Activated T-cell treated with anti-CD3 and anti-CD28 coated beads for 24 hours (primary cell): ENCODE measurements at regions not wholly inside any gene's neighbourhood (a gene's known extent, or its start where the extent isn't known, plus 50 kb on each side); places are given as distances from the start of the nearest gene placed in this dataset.

Experiments used
- DNase-seq: peaks from one replicate; pipeline ENCODE4 v3.0.0-alpha.2; 2020; ENCODE audit warnings: low read depth

DNA sequence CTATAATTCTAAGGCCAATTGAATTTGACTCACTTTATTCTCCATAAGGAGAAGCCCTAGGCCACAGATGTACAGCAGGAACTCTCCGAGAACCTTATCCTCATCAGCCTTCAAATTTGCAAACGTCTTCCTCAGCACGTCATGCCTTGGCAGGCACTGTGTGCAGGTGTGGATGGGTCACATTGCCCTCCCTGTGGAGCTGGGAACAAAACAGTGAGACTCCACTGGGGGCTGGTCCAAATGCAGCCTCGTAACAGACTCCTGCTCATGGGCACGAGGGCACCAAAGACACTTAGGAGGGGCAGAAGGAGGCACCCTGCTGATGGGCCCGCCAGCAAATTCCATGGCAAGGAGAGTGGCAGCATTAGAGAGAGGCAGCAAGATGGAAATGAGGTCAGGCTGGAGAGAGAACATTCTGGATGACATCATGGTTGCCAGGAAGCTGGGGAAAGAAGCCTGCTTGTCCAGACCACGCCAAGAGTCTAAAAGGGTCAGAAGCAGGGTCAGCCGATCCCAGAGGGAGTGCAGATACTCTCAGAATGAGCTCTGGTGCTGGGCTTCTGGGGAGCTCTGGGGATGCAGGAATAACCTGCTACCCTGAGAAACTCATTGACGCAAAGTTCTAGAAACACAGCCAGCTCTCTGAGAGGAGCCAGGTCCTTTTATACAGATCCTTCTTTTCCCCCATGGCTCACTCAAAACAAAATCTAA is 242.2 kb downstream of the B3GLCT start:
- DNase-seq, result no peak

DNA sequence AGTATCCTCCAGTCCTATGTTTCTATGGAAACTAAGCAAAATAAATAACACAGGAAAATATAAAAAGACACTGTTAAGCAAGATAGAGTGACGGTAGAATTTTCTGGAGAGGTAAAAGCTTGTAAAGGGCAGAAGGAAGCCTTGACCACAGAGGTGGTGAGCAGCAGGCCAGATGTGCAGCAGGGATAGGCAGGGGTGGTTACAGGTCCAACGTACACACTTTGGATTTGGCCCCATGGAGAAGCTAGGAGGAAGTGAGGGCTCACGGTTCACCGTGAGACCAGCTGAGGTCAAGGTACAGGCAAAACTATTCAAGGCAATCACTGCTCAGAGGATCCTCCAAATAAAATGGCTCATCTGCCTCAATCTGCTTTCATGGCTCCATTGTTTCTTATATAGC is 242.8 kb downstream of the B3GLCT start:
- no peak for DNase-seq

DNA sequence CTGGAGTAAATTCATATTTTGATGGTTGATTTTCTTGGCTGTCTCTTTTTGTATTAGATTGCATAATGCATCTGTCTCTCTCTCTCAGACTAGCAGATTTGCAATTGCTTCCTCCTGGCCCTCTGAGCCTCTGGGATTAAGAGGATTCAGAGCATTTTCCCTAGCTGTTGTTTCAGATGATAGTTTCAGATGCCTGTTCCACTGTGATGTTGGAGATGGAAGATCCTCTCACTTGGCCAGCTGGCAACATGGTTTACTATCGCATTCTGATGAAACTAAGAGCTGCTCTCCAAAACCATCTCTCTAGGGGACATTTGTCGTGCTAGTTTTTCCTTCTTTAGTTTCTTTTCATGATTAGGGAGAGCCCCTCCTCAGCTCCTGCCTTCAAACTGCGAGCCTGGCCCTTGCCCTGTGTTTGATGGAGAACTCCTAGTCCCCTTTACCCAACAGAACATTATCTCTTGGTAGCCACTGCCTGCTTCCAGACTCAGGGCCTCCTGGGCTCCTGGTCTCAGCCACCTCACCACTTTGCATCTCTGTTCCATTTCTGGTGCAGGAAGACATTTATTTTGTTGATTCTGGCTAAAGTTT is 244.6 kb downstream of the B3GLCT start:
- DNase-seq, result no peak

DNA sequence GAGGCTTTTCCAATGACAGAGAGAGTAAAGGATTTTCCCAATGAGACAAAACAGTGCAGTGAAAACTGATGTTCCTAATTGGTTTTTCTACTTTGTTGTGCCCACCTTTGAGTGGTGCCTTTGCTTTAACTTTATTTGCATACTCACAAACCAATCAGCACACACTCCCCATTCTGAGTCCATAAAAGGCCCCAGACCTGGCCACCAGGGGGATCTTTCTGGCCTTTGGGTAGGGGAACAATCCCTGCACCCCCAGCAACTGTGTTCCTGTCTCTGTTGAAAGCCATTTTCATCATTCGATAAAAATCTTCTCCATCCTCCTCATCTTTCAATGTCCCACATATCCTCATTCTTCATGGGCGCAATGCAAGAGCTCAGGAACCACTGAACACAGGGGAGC is 252.8 kb downstream of the B3GLCT start:
- DNase-seq, result no peak

DNA sequence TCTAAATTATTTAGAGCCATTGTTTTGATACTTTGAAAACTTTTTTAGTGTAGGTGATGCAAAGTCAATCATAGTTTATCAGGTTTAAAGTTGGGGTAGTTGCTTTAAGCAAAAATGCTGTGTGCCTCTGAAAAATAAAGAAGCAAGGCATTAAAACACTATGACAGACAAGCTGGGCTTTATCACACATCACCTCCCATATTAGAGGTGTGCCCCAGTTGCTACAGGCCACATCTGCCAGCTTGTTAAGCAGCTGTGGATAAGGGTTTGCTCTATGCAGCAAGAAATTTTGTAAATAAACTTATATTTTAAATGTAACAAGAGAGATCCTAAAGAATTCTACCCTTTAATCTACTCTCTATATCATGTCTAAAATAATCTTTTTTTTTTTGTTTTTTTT is 255.8 kb downstream of the B3GLCT start:
- no peak for DNase-seq

DNA sequence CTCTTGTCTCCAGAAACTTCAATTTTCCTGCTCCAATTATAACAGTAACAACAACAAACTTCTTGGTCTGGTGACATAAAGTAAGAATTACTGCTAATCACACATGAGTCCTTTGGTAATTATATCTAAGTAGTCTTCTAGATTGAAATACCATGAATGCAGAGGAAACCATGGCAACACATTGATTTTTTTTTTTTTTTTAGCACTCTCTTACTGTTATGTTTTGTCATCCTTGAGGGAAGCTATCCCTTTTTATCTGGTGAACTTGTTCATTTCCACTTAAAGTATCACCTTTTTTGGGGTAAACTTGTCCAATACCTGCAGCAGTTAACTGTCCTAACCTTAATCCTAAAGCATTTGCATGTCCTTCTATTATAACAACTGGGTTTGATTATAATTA is 256.3 kb downstream of the B3GLCT start:
- DNase-seq, result no peak

DNA sequence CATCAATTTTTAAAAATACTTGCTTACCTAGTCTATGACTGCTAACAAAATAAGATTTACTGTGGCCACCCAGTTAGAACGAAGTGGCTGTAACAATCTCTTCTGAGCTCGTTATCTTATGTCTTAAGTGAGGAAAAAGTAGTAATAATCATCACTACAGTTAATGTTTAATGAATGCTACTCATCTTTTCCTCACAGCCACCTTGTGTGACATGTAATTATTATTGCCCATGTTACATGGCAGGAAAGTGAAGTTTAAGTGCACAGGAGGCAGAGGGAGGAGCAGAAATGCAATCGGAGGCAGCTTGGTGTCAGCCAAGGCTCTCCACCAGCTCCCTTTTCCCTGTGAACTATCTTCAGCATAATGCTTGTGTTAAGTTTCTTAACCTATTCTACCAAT is 260.3 kb downstream of the B3GLCT start:
- DNase-seq, result no peak

DNA sequence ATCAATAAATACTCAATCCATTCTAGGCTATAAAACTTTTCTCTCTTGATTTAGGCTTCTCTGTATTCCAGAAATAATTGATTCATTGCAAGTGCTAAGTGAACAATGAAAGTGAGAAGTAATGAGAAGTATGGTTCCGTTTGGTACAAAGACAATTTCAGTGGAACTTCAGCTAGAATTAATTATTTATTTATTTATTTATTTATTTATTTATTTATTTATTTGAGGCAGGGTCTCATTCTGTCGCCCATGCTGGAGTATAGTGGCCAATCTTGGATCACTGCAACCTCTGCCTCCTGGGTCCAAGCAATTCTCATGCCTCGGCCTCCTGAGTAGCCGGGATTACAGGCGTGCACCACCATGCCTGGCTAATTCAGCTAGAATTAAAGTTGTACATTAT is 262.1 kb downstream of the B3GLCT start:
- DNase-seq, result no peak

DNA sequence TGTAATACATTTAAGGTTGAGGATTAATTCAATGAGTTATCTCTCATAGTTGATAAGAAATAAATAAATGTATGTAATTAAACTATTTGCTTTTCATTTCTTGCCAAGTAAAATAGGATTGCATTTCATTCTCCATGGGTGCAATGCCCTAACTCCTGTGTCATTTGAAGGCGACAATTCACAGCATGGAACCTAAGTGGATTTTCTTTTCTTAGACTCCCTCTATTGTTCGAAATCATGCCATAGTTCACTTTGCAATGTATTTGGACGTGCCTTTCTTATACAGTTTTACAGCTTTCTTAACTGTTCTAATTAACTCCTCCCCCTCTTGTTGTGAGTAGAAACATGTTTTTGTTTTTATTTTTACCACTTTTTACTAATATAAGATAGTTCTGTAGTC is 263.0 kb downstream of the B3GLCT start:
- no peak for DNase-seq

DNA sequence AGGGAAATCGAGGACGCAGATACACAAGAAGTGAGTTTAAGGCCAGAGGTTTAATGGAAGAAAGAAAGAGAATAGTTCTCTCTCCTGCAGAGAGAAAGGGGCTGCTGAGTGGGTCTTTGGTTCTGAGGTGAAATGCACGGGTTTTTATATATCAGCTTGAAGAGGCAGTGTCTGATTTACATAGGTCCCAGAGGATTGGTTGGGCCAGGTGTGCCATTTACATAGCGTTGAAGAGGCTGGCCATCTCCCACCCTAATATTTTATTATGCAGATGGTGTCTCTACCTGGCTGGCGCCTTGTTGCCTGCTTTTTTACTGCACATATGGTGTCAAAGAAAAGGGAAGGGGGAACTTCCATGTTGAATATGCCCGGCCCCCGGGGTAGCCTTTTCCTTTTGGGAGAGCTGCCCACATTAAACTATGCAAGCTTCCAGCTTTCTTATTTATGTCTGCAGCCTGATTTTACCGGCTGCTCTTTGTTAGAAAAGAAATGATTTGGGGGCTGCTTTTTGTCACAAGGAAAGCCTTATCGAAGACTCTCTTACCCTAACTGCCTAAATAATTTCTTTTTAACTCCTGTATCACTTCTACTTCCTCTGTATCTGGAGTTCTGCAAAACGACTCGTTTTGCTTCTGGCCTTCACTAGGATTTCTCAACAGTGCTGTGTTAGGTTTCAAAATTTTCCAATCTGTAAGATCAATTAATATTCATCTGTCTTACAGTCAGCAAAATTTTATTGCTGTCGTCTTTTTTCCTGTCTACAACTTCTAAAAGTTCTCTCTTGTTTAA is 268.5 kb downstream of the B3GLCT start:
- no peak for DNase-seq

DNA sequence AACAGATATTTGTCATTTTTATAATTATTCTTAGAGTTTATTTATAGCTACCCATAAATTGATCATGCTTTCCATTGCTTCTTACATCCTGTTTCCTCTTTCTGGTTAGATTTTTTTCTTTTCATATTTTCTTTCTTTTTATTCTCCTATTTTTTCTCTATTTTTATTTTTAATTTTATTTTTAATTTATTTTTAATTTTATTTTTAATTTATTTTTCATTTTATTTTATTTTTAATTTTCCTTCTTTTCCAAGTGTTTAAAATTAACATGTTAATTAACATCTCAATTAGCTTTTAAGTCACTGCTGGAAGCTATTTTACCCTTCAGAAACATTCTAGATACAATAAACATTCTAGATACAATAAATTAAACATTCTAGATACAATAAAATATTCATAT is 269.6 kb downstream of the B3GLCT start:
- no peak for DNase-seq

DNA sequence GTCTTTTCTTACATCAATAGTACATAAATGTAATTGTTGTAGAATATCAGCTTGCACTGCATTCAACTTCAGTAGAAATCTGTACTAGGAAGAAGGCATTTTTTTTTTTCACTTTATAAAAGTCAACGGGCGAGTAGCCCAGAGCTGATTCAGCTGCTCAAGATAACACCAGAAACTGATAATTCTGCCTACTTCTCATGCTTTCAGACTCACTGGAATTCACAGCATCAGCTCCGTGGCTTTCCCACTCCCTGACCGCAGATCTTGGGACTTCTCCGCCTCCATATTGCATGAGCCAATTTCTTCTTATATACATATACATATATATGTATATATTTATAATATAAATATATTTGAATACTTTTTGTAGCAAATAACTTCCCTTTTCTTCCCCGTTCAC is 263.1 kb upstream of the RXFP2 start:
- DNase-seq, result no peak

DNA sequence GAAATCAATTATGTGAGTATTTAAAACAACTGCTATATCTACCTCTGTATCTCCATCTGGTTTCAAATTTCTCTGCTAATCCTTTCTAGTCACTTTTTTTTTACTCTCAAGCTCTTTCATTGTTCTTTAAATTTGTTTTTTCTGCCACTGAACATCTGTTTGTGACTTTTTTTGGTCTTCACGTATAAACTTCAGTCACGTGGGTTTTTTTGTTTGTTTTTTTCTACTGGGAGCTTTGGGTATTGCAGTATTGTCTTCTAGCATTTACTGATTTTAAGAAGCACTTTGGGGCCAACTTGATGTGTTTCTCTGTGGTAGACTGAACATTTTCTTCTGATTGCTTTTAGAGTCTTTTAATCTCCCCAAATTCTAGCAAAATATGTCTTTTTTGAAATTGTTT is 262.6 kb upstream of the RXFP2 start:
- no peak for DNase-seq

DNA sequence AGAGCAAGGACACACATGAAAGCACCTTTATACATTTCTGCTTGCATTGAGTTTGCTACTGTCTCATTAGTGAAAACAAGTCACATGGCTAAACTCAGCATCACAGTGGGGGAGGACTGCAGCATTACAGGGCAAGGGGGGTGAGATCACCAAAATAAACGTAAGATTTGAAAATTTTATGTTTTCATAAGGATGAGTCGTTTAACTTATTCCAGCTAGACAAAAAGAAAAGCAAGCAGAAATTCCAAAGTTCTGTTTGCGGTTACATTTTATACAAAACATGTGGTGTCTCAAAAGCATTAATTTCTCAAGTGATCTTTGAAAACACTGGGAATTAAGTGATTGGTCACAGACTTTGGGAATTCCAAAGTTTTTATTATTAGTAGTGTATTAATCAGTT is 261.4 kb upstream of the RXFP2 start:
- DNase-seq, result no peak

DNA sequence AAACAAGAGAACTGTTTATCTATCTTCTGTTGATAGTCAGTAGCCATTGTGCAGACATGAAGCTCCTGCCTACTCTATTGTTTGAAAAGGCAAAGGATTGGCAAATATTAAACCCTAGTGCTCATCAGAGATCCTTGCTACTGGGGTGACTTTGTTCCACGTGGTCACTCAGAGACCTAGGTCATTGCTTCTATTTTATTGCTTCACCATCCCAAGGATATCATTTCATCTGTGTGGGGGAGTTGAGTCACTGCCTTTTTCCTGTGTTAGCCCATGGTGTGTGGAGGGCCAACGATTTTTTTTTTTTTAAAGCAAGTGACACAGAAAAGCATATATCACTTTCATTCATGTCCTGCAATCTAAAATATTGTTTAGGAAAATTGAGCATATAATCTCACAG is 254.1 kb upstream of the RXFP2 start:
- no peak for DNase-seq

DNA sequence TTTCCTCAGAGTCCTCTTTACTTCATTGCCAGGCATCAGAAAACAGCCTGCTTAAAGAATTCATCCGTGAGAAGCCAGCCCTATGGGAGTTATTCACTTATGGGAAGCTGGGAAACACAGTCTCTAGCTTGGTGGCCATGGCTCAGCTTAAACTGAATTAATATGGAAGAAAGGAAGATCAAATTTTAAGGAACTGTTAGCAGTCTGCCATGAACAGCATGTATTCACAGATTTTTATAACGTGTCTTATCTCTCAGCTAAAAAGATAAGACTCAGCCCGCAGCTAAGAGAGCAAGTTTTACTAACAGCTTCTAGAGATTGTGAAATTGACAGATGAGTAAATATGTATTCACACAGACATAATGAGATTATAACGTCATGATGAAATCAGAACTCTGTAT is 253.7 kb upstream of the RXFP2 start:
- DNase-seq, result no peak

DNA sequence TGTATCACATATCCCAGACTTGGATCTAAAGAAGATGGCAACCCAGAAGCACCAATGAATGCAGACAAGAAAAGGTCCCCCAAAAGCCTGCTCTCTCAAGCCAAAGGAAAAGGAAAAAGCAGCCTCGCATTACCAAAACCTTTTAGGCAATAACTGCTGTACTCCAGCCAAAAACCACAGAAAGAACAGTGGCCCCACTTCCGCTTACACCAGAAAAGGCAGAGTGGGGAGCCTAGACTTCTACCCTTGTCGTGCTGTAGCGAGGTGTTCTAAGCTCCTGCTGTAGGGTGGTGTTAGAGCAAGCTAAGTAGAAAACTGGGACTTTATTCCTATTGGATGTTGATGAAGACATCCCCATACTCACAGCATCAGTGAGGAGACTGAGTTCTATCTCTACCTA is 244.0 kb upstream of the RXFP2 start:
- no peak for DNase-seq

DNA sequence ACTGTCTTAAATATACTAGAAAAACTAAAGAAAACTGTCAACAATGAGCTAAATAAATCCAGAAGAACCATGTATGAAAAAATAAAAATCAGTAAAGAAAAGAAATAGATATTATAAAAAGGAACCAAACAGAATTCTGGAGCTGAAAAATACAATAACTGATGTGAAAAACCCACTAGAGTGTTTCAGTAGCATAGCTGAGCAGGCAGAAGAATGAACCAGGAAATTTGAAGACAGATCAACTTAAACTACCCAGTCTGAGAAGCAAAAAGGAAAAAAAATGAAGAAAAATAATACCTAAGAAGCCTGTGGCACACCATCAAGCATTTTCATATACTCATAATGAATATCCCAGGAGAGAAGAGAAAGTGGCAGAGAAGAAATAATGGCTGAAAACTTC is 240.1 kb upstream of the RXFP2 start:
- DNase-seq, result no peak

DNA sequence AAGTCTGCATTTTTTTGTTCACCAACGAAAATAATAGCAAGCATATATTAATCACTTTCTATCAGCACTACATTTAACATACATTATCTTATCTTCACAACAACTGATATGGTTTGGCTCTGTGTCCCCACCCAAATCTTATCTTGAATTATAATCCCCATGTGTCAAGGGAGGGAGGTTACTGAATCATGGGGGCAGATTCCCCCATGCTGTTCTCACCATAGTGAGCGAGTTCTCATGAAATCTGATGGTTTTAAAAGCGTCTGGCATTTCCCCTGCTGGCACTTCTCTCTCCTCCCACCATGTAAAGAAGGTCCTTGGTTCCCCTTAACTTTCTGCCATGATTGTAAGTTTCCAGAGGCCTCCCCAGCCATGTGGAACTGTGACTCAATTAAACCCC is 235.7 kb upstream of the RXFP2 start:
- no peak for DNase-seq

DNA sequence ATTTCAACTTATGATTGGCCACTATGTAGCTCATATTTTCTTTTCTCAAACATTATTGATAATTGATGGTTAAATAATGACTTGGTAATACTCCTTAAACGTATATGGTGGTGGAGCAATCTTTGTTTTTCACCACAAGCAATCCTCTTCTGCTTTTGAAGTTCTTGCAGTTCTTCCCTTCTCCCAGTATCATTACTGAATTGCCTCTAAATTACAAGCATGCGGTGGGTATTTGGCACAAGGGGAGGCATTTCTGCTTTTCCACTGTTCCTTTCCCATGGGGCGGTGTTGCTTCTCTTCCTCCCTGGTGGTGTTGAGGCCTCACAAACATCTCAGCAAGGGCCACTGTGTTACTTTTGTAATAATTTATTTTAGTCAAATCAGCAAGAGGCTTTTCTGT is 234.4 kb upstream of the RXFP2 start:
- DNase-seq, result no peak

DNA sequence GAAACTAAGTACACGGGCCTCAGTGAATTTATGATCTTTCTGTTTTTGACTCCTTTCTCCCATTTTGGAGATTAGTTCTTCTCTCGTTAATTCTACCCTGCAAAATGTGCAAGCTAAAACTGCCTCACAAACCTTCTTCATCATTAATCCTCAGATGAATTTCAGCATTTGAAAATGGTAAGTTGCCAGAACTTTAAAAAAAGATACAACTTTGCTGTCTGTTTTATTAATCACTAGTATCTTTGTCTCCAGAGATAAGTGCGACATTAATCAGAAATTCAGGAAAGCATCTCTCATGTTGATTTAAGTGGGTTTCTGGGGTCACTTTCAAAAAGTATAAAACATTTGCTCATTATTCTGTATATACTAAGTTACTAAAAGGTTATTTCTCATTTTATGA is 227.0 kb upstream of the RXFP2 start:
- DNase-seq, result no peak

DNA sequence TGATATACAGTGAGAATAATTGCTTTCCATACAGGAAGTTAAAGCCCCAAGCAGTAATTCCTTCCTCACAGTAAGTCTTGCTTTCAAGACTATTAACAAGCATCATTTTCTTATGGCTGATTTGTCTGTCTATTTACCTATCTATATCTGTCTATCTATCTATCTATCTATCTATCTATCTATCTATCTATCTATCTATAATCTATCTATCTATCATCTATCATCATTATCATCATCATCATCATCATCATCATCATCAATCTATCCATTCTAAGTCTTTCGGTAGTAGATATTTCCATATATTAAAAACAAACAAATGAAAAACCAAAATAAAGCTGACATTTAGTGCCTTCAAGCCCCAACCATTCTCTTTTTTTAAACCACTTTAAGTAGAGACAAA is 224.4 kb upstream of the RXFP2 start:
- DNase-seq, result no peak

DNA sequence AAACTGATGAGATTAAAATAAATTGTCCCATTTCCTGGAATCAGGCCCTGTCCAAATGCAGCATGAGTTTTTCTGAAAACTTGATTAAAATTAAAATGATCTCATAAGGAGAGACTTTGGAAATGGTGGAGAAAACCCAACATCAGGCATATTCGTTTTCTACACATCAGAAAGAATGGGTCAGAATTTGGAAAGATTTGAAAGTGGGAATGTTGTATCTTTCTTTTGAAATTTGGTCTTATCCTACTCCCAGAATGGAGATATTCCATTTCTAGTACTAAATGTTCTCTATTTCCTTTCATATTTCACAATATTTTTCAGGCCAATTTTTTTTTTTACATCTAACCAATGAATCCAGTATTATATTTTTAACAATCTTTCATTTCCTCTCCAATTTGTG is 223.9 kb upstream of the RXFP2 start:
- no peak for DNase-seq

DNA sequence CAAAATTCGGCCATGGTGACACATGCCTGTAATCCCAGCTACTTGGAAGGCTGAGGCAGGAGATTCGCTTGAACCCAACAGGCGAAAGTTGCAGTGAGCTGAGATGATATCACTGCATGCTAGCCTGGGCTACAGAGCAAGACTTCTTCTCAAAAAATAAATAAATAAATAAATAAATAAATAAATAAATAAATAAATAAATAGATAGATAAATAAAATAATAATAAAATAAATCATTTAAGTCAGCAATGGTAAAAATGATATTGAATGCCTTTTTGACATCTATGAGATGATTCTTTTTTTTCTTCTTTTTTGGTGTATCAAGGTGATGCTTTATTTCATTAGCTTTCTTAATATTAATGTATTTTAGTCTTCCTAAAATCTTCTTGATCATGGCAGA is 221.7 kb upstream of the RXFP2 start:
- DNase-seq, result no peak
